Mesenteric fat pad (tissue), 1 donor: ENCODE measurements at regions not wholly inside any gene's neighbourhood (a gene's known extent, or its start where the extent isn't known, plus 50 kb on each side); places are given as distances from the start of the nearest gene placed in this dataset.
"Not testable (repeated sequence)": the region's sequence is repeated elsewhere in the genome, so short reads cannot be mapped to it uniquely, and the experiment has no call there.

ENCODE experiments used
- DNase-seq: peaks from one replicate; pipeline ENCODE4 v3.0.0-alpha.2; 2020; ENCODE audit warnings: low spot score
- donor health status: DM: yes; HTN: yes; CAD: no.

DNA sequence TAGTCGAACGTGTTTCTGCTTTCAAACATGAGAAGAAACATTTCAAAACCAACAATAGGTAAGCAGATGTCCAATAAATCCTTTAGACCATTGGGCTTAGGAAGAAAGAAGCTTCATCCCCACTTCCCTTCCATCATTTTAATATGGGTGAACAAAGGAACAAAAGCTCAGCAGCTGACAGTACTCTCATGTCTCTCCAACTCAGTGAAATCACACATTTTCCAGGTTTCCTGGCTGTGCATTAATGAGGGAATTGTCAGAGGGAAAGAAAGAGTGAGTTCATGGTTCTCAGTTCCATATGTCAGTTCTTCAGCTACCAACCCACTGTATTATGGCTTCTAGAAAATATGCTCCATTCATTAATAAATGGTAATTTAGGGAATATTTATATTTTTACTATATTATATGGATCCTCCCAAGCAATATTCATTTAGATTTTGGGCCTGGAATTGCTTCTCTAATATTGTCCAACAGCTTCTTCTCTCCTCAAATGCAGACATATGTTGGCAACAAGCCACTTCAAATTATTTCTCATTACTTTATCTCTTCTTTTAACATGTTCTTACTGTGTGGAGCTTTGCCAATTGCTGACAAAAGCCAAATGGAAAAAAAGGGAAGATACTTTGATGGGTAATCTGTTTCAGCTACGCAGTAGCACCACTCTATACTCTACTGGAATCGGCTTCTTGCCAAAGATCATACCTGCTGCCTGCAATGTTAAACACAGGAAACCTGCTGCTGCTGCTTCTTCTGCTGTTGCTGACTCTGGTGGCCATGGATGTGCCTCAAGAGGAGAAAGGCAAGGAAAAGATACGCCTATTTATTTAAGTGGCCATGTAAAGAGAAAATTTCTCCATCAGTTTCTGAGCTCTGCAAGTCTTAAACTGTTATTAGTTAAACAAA is 1757.6 kb downstream of the ARAP2 start:
- DNase-seq = no peak

DNA sequence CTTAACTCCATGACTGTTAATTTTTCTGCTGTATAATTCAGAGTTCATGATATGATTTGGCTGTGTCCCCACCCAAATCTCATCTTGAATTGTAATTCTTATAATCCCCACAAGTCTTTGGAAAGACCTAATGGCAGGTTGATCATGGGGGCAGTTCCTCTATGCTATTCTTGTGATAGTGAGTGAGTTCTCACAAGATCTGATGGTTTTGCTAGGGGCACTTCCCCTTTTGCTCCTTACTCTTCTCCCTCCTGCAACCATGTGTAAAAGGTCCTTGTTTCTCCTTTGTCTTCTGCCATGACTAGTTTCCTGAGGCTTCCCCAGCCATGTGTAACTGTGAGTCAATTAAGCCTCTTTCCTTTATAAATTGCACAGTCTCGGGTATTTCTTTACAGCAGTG is 1751.9 kb downstream of the ARAP2 start:
- no peak for DNase-seq

DNA sequence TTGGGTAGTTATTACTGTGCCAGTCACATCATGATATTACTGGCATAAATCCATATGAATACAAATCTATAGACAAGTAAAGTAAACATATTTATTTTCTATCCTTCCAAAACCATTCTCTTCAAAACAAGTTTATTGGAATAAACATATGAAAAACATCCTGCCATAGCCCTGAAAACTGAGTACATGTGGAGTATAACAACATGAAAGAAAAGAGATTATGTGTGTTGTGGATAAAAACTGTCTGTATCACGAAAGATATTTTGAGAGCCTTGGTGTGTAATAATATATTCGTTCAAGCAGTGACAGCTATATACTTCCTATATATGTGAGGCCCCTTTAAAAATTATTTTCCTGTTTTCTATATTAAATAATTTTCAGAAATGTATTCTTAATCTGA is 1742.2 kb downstream of the ARAP2 start:
- DNase-seq = no peak

DNA sequence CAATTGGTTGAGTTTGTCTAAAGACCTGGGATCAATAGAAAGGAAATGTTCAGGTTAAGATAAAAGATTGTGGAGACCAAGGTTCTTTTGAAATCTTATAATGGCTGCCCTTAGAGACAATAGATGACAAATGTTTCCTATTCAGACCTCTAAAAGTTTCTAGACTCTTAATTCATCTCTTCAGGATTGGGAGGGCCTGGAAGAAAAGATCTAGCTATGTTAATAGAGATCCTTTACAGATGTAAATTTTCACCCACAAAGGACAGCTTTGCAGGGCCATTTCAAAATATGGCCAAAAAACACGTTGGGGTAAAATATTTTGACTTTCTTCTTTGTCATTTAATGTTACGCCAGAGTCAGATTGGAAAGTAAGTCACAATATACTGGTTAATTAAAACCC is 1739.6 kb downstream of the ARAP2 start:
- not testable (repeated sequence) for DNase-seq

DNA sequence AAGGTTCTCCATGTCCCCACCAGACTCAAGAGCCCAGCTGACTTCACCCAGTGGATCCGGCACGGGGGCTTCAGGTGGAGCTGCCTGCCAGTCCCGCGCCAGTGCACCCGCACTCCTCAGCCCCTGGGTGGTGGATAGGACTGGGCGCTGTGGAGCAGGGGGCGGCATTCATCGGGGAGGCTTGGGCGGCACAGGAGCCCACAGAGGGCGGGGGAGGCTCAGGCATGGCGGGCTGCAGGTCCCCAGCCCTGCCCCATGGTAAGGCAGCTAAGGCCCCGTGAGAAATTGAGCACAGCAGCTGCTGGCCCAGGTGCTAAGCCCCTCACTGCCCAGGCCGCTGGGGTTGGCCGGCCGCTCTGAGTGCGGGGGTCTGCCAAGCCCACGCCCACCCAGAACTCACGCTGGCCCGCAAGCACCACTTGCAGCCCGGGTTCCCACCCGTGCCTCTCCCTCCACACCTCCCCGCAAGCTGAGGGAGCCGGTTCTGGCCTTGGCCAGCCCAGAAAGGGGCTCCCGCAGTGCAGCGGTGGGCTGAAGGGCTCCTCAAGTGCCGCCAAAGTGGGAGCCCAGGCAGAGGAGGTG is 1737.7 kb downstream of the ARAP2 start:
- not testable (repeated sequence) for DNase-seq

DNA sequence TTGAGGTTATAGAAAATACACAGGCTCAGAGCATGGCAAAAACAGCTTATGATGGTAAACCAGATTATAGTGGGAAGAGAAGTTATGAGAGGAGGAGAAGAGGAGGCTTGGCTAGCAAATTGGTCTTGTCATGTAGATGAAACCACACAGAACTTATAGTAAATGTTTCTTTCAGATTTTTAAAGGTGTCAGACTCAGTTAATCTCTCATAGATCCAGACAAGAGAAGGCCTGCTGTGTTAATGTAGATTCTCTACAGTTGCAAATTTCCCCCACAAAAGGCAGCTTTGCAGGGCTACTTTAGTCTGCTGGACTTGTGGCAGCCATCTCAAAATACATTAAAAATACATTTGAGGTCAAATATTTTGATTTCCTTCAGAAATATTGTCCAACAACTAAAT is 1731.7 kb downstream of the ARAP2 start:
- DNase-seq = no peak

DNA sequence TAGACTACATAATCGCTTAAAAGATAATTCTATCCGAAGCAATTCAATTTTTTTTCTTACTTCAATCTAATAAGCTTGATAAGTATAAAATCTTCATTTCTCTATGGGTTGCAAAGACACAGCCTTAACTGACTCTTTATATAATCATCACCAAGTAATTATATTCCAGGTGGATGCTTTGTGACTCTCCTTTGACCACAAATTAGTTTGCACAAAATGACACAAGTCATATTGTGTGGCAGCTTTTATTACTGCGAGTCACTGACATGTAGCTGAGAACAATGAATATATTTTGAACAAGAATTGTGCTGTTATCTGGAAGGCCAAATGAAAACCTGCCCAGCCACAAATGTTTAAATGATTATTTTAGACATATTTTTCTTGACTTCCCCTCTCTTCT is 1727.8 kb downstream of the ARAP2 start:
- no peak for DNase-seq

DNA sequence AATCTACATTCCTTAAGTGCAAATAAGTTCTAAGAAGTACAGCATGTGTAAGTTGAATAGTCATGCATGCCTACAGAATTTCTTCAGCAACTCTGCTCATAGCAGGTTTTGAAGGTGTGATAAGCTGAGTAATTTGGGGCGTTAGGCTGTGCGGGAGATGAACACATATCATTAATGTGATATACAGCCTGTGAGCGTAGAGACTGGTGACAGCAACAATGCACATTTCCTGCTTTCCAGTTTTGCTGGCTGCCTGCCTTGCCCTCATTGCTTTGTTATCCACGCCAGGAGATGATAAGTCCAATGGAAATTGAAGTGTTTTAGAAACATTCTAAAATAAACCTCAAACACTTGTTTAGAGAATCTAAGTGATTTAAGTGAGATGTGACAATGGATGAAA is 1709.4 kb downstream of the ARAP2 start:
- DNase-seq = no peak

DNA sequence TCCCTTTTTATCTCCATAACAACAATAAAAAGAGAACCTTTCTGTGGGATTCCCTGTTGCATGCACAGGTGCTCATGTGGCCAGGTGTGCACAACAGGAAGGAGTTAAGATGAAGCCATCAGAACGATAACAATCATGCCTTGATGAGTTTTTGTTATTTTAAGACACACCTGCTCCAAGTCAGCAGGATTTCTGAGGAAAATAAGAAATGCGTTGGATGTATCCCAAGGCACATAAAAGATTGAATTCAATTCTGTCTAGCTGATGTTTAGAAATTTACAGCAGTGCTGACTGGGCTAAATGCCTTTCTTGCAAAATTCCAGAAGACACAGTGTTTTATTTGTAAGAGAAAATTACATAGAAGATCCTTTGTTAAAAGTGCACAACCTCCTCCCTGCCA is 1678.2 kb downstream of the ARAP2 start:
- DNase-seq = no peak

DNA sequence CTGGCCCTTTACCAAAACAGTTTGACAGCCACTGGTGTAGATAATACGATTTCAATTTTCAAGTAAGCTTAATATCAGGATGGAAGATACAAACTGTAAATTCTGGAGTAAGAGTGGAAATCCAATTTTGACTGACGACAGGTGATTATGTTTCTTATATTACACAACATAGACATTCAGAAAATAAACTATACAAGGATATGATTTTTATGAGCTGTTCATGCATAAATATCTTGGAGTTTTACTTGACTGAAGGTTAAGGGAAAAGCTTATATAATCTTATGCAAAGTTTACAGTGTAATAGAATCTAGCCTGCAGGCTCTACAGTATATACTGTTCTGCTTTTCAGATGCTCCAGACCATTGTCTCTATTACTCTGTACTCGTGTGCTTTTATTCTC is 1672.3 kb downstream of the ARAP2 start:
- no peak for DNase-seq

DNA sequence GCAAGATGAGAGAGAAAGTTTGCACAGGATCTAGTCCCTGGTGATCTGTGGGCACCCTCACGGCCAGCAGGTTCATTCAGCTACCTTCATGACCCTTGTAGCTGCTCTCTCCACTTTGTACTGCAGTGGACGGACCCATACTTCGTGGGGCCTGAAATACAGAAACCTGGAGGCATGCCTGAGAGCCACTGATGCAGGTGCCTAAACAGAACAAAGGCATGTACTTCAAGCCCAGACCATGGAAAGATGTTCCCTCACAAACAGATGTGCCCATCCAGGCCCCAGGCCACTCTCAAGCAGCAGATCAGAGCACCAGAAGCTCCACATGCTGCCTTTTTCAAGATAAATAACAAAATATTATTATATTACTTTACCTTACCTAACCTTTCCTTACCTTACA is 1629.0 kb downstream of the ARAP2 start:
- no peak for DNase-seq

DNA sequence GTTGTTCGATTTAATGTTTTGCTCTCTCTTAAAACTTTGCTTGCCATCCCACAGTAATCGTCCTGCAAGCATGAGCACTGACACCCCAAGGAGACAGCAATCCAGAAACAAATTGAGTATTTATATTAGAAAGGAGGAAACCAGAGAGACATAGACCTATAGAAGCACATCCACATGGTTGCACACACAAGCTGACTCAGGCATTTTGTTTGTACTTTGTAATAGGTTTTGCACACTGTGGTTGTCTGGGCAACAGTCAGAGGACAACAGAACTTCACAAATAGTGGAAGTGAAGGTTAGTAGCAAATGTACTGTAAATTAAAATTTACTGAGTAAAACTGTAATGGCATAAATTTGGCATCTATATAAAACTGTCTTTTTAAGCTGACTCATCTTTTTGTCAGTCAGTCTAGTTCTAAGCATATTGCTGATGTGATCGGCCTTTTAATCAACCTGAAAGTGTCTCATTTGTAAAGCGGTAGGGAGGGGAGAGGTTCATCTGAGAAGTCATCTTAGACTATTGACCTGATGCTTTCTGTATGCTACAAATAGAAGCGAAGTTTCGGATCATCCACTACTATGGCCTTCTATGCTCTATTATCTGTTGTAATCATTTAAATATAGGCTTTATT is 1624.7 kb downstream of the ARAP2 start:
- no peak for DNase-seq

DNA sequence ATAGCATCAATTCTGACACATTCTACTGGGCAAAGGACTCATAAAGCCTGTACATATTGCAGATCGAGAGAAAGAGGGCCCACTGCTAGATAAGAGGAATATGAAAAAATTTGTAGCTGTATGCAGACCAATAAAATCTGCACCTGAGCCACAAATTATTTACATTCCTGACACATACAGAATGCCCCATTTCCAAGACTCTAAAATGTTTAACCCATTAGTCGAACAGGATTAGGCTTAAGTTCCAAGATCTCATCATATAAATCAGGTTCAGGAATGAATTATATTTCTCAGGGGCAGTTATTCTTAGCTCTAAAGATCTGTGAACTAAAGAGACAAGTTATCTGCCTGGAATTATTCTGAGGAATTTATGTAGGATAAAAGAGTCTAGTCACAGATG is 1615.8 kb downstream of the ARAP2 start:
- no peak for DNase-seq

DNA sequence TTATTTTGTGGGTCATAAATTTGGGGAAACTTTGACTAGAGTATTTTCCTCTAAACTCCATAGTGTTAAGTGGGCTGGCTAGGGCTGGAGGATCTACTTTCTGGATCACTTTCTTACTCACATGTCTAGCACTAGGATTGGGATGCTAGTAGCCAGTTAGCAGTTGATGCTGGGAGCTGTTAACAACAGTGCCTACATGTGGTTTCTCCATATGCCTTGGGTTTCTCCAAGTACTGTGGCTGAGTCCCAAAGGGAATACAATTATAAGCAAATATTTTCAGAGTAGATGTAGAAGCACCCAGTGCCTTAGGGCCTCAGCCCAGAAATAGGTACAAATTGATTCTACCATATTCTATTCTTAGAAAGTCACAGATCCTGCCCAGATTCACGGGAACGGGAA is 1614.9 kb downstream of the ARAP2 start:
- no peak for DNase-seq

DNA sequence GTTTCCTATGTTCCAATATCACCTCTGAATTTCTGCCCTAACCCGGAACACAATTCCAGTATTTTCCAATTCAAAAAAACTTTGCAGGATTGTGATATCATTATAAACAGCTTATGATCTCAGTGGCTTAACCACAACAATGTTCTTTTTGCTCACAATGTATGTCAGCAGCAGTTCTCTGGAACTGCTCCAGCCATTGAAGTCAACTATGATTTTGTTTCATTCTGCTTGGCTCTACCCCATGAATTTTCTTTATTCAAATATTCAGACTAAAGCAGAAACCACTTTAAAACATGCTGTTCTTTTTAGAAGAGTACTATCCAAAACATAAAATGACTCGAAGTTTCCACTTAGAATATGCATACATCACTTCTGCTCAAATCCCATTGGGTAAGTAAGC is 1611.1 kb downstream of the ARAP2 start:
- no peak for DNase-seq

DNA sequence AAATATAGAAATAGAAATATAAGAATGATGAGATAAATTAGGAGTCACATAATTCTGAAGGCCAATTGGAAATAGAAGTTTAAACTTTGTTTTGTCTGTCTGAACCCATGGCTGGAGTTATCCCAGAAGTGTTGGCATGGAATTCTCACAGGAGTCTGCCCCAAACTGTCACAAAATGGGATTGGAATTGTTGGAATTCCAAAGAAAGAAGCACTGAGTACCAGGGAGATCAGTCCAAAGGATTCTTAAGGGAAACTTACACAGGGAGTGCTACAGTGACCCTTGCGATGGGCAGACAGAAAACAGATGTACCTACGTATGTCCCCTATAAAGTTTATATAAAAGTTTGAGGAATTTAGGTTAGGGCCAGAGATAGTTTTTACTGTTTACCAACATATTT is 1607.7 kb downstream of the ARAP2 start:
- DNase-seq = no peak

DNA sequence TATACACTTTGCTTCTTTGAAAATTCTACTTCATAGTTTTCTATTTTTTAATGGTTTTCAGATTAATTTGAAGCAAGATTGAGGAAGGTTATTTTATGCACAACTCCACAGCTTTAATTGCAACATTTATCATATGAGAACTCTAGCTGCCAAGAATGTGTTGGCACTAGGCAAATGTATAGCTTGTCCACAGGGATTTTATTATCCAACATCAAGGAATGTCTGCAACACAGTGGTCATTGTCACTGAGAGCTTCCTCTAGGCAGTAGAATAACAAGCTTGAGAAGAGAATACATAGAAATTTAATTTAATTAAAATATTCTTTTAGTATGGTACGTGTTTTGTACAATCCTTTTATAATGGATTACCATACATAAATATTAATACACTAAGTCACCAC is 1600.8 kb downstream of the ARAP2 start:
- DNase-seq = no peak

DNA sequence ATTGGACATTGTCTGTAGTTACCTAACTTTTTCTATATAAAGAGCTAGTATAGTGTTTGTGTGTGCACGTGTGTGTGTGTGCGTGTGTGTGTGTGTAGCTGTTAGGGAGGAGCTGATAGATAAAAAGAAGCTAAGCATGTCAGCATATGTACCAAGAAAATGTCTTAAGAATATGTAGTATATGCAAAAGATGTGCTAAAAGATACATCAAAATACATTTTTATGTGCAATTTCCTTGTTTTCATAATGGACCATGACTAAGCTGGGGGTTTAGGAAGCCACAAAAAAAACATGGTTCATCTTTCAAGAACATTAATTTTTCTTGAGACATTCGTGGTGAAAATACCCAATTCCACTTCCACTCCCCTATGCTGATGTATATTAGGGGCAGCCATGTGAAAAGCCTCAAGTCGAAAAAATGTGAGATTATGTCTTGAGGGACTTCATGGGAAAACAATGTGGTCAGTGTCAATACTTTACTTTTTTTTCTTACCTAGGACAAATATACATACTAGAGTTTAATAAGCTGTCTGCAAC is 1599.7 kb downstream of the ARAP2 start:
- no peak for DNase-seq

DNA sequence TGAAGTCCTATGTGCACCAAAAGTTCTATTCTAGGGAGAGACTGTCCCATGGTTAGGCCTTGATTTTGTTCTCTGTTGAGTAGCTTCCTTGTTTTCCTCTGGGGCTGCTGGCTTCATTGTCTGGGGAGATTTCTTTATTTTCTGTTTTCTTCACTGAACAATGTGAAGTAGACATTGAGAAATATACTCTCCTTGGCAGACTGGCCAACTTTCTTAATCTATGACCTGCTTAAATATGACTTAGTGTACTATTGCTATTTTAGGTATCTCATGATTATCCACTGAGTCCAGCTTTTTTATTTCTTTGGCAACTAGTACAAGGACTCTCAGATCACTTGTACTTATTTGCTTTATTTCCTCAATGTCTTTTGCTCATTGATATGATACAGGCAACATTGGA is 1594.6 kb downstream of the ARAP2 start:
- DNase-seq = no peak

DNA sequence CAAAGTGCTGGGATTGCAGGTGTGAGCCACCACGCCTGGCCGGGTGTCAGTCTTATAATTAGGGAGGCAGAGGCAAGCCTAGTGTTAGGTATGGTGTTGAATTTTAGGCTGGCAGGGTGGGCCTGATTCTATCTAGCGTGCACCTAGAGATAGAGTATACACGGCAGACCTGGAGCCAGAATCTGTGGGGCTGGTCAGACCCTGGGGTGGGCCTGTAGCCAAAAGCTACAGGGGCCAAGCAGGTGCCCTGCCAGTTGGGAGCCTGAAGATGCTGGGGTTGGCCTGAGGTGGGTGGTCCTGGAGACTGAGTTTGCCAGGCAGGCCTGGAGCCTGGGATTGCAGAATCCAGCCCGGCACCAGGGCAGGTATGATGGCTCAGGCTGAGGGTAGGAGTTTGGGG is 1580.3 kb downstream of the ARAP2 start:
- no peak for DNase-seq

DNA sequence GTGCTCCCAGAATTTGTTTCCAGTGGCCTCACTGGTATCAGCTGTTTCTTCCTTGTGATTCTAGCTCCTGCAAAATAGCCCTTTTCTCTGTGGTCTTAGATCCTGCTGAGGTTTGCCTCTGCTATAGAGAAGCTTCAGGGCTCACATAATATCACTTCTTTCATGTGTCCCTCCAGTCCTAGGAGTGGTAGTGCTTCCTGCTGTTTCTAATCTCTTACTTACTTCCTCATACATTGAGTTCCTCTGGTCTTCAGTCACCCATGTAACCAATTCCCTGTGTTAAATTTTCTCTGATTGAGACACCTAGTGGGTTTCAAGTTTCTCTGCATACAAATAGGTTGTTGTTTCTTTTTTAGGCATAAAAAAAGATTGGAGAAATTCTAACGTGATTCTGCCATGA is 1567.9 kb downstream of the ARAP2 start:
- no peak for DNase-seq

DNA sequence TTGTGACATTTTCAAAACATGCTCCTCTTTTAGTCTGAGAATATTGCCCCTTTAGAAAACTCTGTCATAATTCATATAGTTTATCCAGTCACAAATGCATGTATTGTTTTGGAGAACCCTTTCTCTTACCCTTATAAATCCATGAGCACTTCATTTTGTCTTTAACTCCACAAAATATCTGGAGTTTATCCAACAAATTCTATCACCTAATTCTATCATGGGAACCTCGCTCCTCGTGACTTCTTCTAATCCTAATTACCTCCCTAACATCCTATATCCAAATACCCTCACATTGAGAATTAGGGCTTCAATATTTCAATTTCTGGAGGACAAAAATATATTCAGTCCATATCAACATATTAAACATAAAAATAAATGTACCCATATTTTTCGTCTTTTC is 1565.9 kb downstream of the ARAP2 start:
- no peak for DNase-seq
